WTC11 (cell line): ENCODE measurements at regions not wholly inside any gene's neighbourhood (a gene's known extent, or its start where the extent isn't known, plus 50 kb on each side); places are given as distances from the start of the nearest gene placed in this dataset.

ENCODE experiments used
- ATAC-seq: fragments of 200-7000 bp; cut with Tn5 transposase; 2 replicates; pipeline ENCODE4 v1.10.0; 2021; ENCODE audit warnings: mild to moderate bottlenecking, moderate library complexity
- CTCF ChIA-PET: fragments of 300-600 bp; sonication (Branson Sonifier 250); formaldehyde crosslinking; loops from one replicate; lab custom pipeline; 2021; ENCODE audit warnings: antibody characterized with exemption; lab: Charles Lee
- POLR2A ChIA-PET: fragments of 350-600 bp; sonication (Branson Sonifier 250); formaldehyde crosslinking; loops from one replicate; lab custom pipeline; 2021; ENCODE audit warnings: antibody characterized with exemption; lab: Charles Lee
- DNase-seq: peaks from one replicate; pipeline ENCODE4 v3.0.0; 2021; ENCODE audit warnings: low spot score
- H3K27ac Mint-ChIP-seq: 2 replicates; pipeline ENCODE4 v1.8.0; 2021; ENCODE audit warnings: mixed read lengths
- H3K27me3 Mint-ChIP-seq: 2 replicates; pipeline ENCODE4 v1.8.0; 2021; ENCODE audit warnings: low read depth, mild to moderate bottlenecking, moderate library complexity, mixed read lengths
- H3K36me3 Mint-ChIP-seq: 2 replicates; pipeline ENCODE4 v1.8.0; 2021; ENCODE audit warnings: mixed read lengths
- H3K4me1 Mint-ChIP-seq: 2 replicates; pipeline ENCODE4 v1.8.0; 2022; ENCODE audit warnings: mixed read lengths
- H3K4me3 Mint-ChIP-seq: 2 replicates; pipeline ENCODE4 v1.8.0; 2021; ENCODE audit warnings: mild to moderate bottlenecking, moderate library complexity, mixed read lengths
- H3K9me3 Mint-ChIP-seq: 2 replicates; pipeline ENCODE4 v1.8.0; 2021; ENCODE audit warnings: mixed read lengths
- E2F4 ChIP-seq: sonication (generic); formaldehyde crosslinking; IDR thresholded peaks from 2 replicates; pipeline ENCODE4 v1.8.1; 2022; ENCODE audit warnings: low read depth, mild to moderate bottlenecking, moderate library complexity, missing genetic modification reagents, borderline replicate concordance
- ETV6 ChIP-seq: sonication (generic); formaldehyde crosslinking; IDR thresholded peaks from 2 replicates; pipeline ENCODE4 v1.8.1; 2022; ENCODE audit warnings: mild to moderate bottlenecking, missing genetic modification reagents
- JAZF1 ChIP-seq: fragments of 250-450 bp; sonication (Bioruptor Pico); IDR thresholded peaks from 2 replicates; pipeline ENCODE4 v1.9.0; 2021; ENCODE audit warnings: moderate library complexity, mild to moderate bottlenecking, inconsistent platforms
- NFYB ChIP-seq: sonication (generic); formaldehyde crosslinking; conservative IDR thresholded peaks from 2 replicates; pipeline ENCODE4 v1.8.0; 2022; ENCODE audit warnings: low read depth, missing genetic modification reagents
- OVOL2 ChIP-seq: fragments of 250-450 bp; sonication (Bioruptor Pico); IDR thresholded peaks from 2 replicates; pipeline ENCODE4 v1.9.0; 2021; ENCODE audit warnings: mild to moderate bottlenecking, borderline replicate concordance
- PRDM15 ChIP-seq: sonication (generic); formaldehyde crosslinking; IDR thresholded peaks from 2 replicates; pipeline ENCODE4 v1.8.0; 2022; ENCODE audit warnings: missing genetic modification reagents
- RELA ChIP-seq: sonication (generic); formaldehyde crosslinking; IDR thresholded peaks from 2 replicates; pipeline ENCODE4 v1.8.1; 2022; ENCODE audit warnings: missing genetic modification reagents, mild to moderate bottlenecking, borderline replicate concordance
- RORB ChIP-seq: fragments of 250-450 bp; sonication (Bioruptor Pico); IDR thresholded peaks from 2 replicates; pipeline ENCODE4 v1.9.0; 2021; ENCODE audit warnings: mild to moderate bottlenecking
- SOX15 ChIP-seq: fragments of 250-450 bp; sonication (Bioruptor Pico); IDR thresholded peaks from 2 replicates; pipeline ENCODE4 v1.9.0; 2021; ENCODE audit warnings: mild to moderate bottlenecking
- TCF7 ChIP-seq: sonication (generic); formaldehyde crosslinking; IDR thresholded peaks from 2 replicates; pipeline ENCODE4 v1.8.0; 2022; ENCODE audit warnings: mild to moderate bottlenecking, low read depth, missing genetic modification reagents, moderate library complexity
- TEAD1 ChIP-seq: sonication (generic); formaldehyde crosslinking; IDR thresholded peaks from 2 replicates; pipeline ENCODE4 v1.8.0; 2022; ENCODE audit warnings: mild to moderate bottlenecking, missing genetic modification reagents
- ZNF121 ChIP-seq: sonication (generic); formaldehyde crosslinking; IDR thresholded peaks from 2 replicates; pipeline ENCODE4 v1.8.0; 2023; ENCODE audit warnings: missing genetic modification reagents
- ZNF138 ChIP-seq: sonication (generic); formaldehyde crosslinking; conservative IDR thresholded peaks from 2 replicates; pipeline ENCODE4 v1.8.1; 2022; ENCODE audit warnings: mild to moderate bottlenecking, moderate library complexity, missing genetic modification reagents
- ZNF219 ChIP-seq: sonication (generic); formaldehyde crosslinking; IDR thresholded peaks from 2 replicates; pipeline ENCODE4 v1.8.0; 2023; ENCODE audit warnings: missing genetic modification reagents, mild to moderate bottlenecking, borderline replicate concordance
- ZNF423 ChIP-seq: fragments of 250-450 bp; sonication (Bioruptor Pico); IDR thresholded peaks from 2 replicates; pipeline ENCODE4 v2.1.2; 2022; ENCODE audit warnings: mild to moderate bottlenecking, moderate library complexity
- ZNF671 ChIP-seq: fragments of 250-450 bp; sonication (Bioruptor Pico); IDR thresholded peaks from 2 replicates; pipeline ENCODE4 v1.8.0; 2021; ENCODE audit warnings: mild to moderate bottlenecking
- TF ChIP-seq, protein P1 (sequence below): sonication (generic); formaldehyde crosslinking; IDR thresholded peaks from 2 replicates; pipeline ENCODE4 v1.8.1; 2022; ENCODE audit warnings: missing genetic modification reagents, borderline replicate concordance
- TF ChIP-seq, protein P2 (sequence below): sonication (generic); formaldehyde crosslinking; IDR thresholded peaks from 2 replicates; pipeline ENCODE4 v1.8.1; 2022; ENCODE audit warnings: mild to moderate bottlenecking, missing genetic modification reagents, moderate library complexity, borderline replicate concordance
- TF ChIP-seq, protein P3 (sequence below): fragments of 250-450 bp; sonication (Bioruptor Pico); IDR thresholded peaks from 2 replicates; pipeline ENCODE4 v1.8.0; 2021; ENCODE audit warnings: mild to moderate bottlenecking

GRCh38 chr17:33637534-33637933 lies 344.4 kb upstream of the ASIC2 start:
- POLR2A ChIA-PET = no interaction called here
- DNase-seq (no peak), ATAC-seq (no peak)
- Mint-ChIP-seq H3K4me1 (peaks cover 27% of the 10 kb centered on the region), H3K36me3 (peaks cover 18% of the 10 kb centered on the region), H3K4me3 (no peak overlapping the region), H3K9me3 (peaks cover 26% of the 10 kb centered on the region), H3K27ac (no peak overlapping the region), H3K27me3 (peaks cover 8% of the 10 kb centered on the region)
- TF ChIP-seq, protein P1, sequence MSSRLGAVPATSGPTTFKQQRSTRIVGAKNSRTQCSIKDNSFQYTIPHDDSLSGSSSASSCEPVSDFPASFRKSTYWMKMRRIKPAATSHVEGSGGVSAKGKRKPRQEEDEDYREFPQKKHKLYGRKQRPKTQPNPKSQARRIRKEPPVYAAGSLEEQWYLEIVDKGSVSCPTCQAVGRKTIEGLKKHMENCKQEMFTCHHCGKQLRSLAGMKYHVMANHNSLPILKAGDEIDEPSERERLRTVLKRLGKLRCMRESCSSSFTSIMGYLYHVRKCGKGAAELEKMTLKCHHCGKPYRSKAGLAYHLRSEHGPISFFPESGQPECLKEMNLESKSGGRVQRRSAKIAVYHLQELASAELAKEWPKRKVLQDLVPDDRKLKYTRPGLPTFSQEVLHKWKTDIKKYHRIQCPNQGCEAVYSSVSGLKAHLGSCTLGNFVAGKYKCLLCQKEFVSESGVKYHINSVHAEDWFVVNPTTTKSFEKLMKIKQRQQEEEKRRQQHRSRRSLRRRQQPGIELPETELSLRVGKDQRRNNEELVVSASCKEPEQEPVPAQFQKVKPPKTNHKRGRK (CRISPR knock-in tag) = no peak
- TF ChIP-seq ZNF671 (CRISPR knock-in tag) (no peak), PRDM15 (no peak), RORB (CRISPR knock-in tag) (no peak), JAZF1 (CRISPR knock-in tag) (no peak)
- CTCF ChIA-PET = no interaction called here

- peak; percentile 32 for ATAC-seq
- POLR2A ChIA-PET = interaction anchor here (0.7 kb wide), 1 partner anchor 68 kb away, joined by 3 read pairs; no protein-coding TSS in a partner anchor
- CTCF ChIA-PET = interaction anchor here (0.6 to 4.1 kb wide), 11 partner anchors 9 to 1881 kb away, joined by 3 to 26 read pairs (median 3); partner anchors contain the start of gene ASIC2
These were observed 346.2 kb upstream of the ASIC2 start for GRCh38 chr17:33639103-33639880.

DNA sequence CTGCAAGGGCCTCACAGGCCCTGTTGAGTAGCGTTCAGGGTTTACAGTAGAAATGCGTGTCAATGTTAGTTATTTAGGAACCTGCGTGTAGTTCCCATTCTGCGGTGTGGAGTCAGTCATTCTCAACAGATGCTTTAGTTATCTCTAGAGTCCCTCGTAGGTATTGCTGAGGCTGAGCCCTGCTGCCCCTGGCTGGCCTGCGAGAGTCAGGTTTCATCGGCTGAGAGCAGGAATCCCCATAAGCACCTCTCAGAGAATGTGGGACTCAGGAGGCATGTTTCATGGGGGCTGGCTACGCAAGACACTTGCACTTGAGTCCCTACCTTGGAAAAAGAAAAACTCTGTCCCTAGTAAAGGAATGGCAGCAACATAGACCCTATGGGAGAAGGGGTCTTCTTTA lies 347.5 kb upstream of the ASIC2 start:
- ChIA-PET POLR2A (no interaction called here), CTCF (interaction anchor here (4.1 kb wide), 1 partner anchor 11 kb away, joined by 26 read pairs; no protein-coding TSS in a partner anchor)
- Mint-ChIP-seq H3K4me1 (peaks cover 27% of the 10 kb centered on the region), H3K36me3 (peaks cover 18% of the 10 kb centered on the region), H3K27ac (no peak overlapping the region), H3K9me3 (peaks cover 26% of the 10 kb centered on the region), H3K4me3 (no peak overlapping the region; the same call in 1 of the 2 replicates), H3K27me3 (peaks cover 9% of the 10 kb centered on the region)
- ATAC-seq (peak; percentile 82), DNase-seq (peak; percentile 42)
- TF ChIP-seq ETV6 (CRISPR knock-in tag) (no peak), TCF7 (CRISPR knock-in tag) (no peak), NFYB (no peak), E2F4 (CRISPR knock-in tag) (no peak), PRDM15 (no peak), OVOL2 (no peak), ZNF121 (CRISPR knock-in tag) (no peak), ZNF138 (CRISPR knock-in tag) (no peak), TEAD1 (CRISPR knock-in tag) (no peak), SOX15 (CRISPR knock-in tag) (no peak), ZNF423 (CRISPR knock-in tag) (no peak)
- TF ChIP-seq, protein P2, sequence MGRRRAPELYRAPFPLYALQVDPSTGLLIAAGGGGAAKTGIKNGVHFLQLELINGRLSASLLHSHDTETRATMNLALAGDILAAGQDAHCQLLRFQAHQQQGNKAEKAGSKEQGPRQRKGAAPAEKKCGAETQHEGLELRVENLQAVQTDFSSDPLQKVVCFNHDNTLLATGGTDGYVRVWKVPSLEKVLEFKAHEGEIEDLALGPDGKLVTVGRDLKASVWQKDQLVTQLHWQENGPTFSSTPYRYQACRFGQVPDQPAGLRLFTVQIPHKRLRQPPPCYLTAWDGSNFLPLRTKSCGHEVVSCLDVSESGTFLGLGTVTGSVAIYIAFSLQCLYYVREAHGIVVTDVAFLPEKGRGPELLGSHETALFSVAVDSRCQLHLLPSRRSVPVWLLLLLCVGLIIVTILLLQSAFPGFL = no peak

More at GRCh38 chr17:33639103-33639880, 346.2 kb upstream of the ASIC2 start:
- H3K36me3 Mint-ChIP-seq = peaks cover 18% of the 10 kb centered on the region
- H3K27ac Mint-ChIP-seq = peak overlapping the region; percentile 66
- peaks cover 27% of the 10 kb centered on the region for H3K4me1 Mint-ChIP-seq
- peaks cover 26% of the 10 kb centered on the region for H3K9me3 Mint-ChIP-seq
- no peak for DNase-seq
- H3K27me3 Mint-ChIP-seq = peaks cover 8% of the 10 kb centered on the region
- H3K4me3 Mint-ChIP-seq = peak overlapping the region; percentile 33
- TF ChIP-seq, protein P3, sequence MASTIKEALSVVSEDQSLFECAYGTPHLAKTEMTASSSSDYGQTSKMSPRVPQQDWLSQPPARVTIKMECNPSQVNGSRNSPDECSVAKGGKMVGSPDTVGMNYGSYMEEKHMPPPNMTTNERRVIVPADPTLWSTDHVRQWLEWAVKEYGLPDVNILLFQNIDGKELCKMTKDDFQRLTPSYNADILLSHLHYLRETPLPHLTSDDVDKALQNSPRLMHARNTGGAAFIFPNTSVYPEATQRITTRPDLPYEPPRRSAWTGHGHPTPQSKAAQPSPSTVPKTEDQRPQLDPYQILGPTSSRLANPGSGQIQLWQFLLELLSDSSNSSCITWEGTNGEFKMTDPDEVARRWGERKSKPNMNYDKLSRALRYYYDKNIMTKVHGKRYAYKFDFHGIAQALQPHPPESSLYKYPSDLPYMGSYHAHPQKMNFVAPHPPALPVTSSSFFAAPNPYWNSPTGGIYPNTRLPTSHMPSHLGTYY = no peak
- TF ChIP-seq RELA (no peak), ZNF219 (CRISPR knock-in tag) (no peak)
